CD14-positive monocyte (primary cell): ENCODE measurements at regions not wholly inside any gene's neighbourhood (a gene's known extent, or its start where the extent isn't known, plus 50 kb on each side); places are given as distances from the start of the nearest gene placed in this dataset.

ENCODE experiments used
- DNase-seq, 3 donors: peaks; one replicate each; pipeline ENCODE4 v3.0.0-alpha.2; 2011 to 2022
- H2AFZ ChIP-seq: 2 replicates; pipeline ENCODE4 v1.6.0; 2012; ENCODE audit warnings: mild to moderate bottlenecking, low read depth, low read length, inconsistent platforms; ENCODE audit not compliant: insufficient read depth, poor library complexity, severe bottlenecking
- H3K27ac ChIP-seq, 2 donors: 1 replicate in 1 of 2; 2 replicates in 1 of 2; pipeline ENCODE4 v1.5.1; 2012 to 2013; ENCODE audit warnings: low read length in 2 of 2, control low read depth in 1 of 2, inconsistent platforms in 1 of 2, low read depth in 1 of 2, mild to moderate bottlenecking in 1 of 2
- H3K27me3 ChIP-seq, 2 donors: one replicate each; pipeline versions ENCODE4 v1.6.0 to v1.6.1; 2011 to 2013; ENCODE audit warnings: low read length in 2 of 2; ENCODE audit not compliant: control insufficient read depth in 2 of 2, insufficient read depth in 2 of 2
- H3K36me3 ChIP-seq, 2 donors: replicated peaks in 1 of 2; 1 replicate in 1 of 2; 2 replicates in 1 of 2; pipeline versions ENCODE4 v1.5.1 to v1.6.1; 2012 to 2013; ENCODE audit warnings: low read length in 2 of 2, control low read depth in 1 of 2, inconsistent platforms in 1 of 2, mild to moderate bottlenecking in 1 of 2; ENCODE audit not compliant: insufficient read depth in 2 of 2, control insufficient read depth in 1 of 2
- H3K4me1 ChIP-seq, 2 donors: 1 replicate in 1 of 2; 2 replicates in 1 of 2; pipeline versions ENCODE4 v1.5.1 to v1.6.1; 2012 to 2013; ENCODE audit warnings: low read length in 2 of 2, control low read depth in 1 of 2, inconsistent platforms in 1 of 2, mild to moderate bottlenecking in 1 of 2, moderate library complexity in 1 of 2; ENCODE audit not compliant: insufficient read depth in 2 of 2, control insufficient read depth in 1 of 2
- H3K4me2 ChIP-seq: replicated peaks from 2 replicates; pipeline ENCODE3; 2012; ENCODE audit warnings: low read length, moderate library complexity, mild to moderate bottlenecking; ENCODE audit not compliant: poor library complexity, severe bottlenecking; ENCODE audit errors: extremely low read depth
- H3K4me3 ChIP-seq, 3 experiments: fragments of 200-600 bp in 1 of 3; sonication (generic) in 1 of 3; replicated peaks in 1 of 3; 1 replicate in 2 of 3; 2 replicates in 1 of 3; pipeline ENCODE4 v1.5.1; 2011 to 2013; ENCODE audit warnings: low read length in 3 of 3, mild to moderate bottlenecking in 3 of 3, control low read depth in 2 of 3, low read depth in 2 of 3, inconsistent platforms in 1 of 3, moderate library complexity in 1 of 3
- H3K79me2 ChIP-seq: 2 replicates; pipeline ENCODE4 v1.6.0; 2012; ENCODE audit warnings: mild to moderate bottlenecking, control low read depth, inconsistent platforms, low read length, moderate library complexity; ENCODE audit not compliant: insufficient read depth
- H3K9ac ChIP-seq: 2 replicates; pipeline ENCODE4 v1.6.0; 2017; ENCODE audit warnings: low read length, mild to moderate bottlenecking; ENCODE audit not compliant: insufficient read depth, poor library complexity, severe bottlenecking
- H3K9me3 ChIP-seq, 2 donors: replicated peaks in 1 of 2; 1 replicate in 1 of 2; 2 replicates in 1 of 2; pipeline versions ENCODE4 v1.5.1 to v1.6.1; 2012 to 2013; ENCODE audit warnings: low read length in 2 of 2, control low read depth in 1 of 2; ENCODE audit not compliant: control insufficient read depth in 1 of 2, insufficient read depth in 1 of 2
- H4K20me1 ChIP-seq: 2 replicates; pipeline ENCODE4 v1.6.0; 2012; ENCODE audit warnings: mild to moderate bottlenecking, low read length, control low read depth, moderate library complexity; ENCODE audit not compliant: insufficient read depth
- H3K27ac Mint-ChIP-seq, 7 donors: one replicate each; pipeline ENCODE4 v1.8.0; 2020; ENCODE audit warnings: mild to moderate bottlenecking in 7 of 7, mixed read lengths in 7 of 7, moderate library complexity in 6 of 7, inconsistent platforms in 2 of 7
- H3K27me3 Mint-ChIP-seq, 3 donors: one replicate each; pipeline ENCODE4 v1.8.0; 2021 to 2022; ENCODE audit warnings: low read depth in 3 of 3, mild to moderate bottlenecking in 3 of 3, mixed read lengths in 3 of 3, moderate library complexity in 3 of 3, inconsistent platforms in 1 of 3
- H3K36me3 Mint-ChIP-seq, 2 donors: one replicate each; pipeline ENCODE4 v1.8.0; 2020; ENCODE audit warnings: mixed read lengths in 2 of 2, inconsistent platforms in 1 of 2, mild to moderate bottlenecking in 1 of 2
- H3K4me1 Mint-ChIP-seq: one replicate; pipeline ENCODE4 v1.8.0; 2020; ENCODE audit warnings: mild to moderate bottlenecking, mixed read lengths
- H3K4me3 Mint-ChIP-seq, 2 donors: one replicate each; pipeline ENCODE4 v1.8.0; 2020; ENCODE audit warnings: mild to moderate bottlenecking in 2 of 2, mixed read lengths in 2 of 2, moderate library complexity in 1 of 2
- H3K9me3 Mint-ChIP-seq, 7 donors: one replicate each; pipeline ENCODE4 v1.8.0; 2020 to 2022; ENCODE audit warnings: mixed read lengths in 7 of 7, mild to moderate bottlenecking in 6 of 7, moderate library complexity in 6 of 7, inconsistent platforms in 2 of 7
- WGBS: methylation state at CpG from one replicate; pipeline ENCODE4 v1.1.5; 2013; ENCODE audit warnings: missing lambda C conversion rate; ENCODE audit not compliant: insufficient coverage; 5-methylcytosine and 5-hydroxymethylcytosine counted together
- intact Hi-C, 2 donors: fragments of 100-400 bp; cut with micrococcal nuclease; formaldehyde crosslinking; loops; one replicate each; pipeline versions ENCODE4 v1.15.0 to v1.15.1; 2023
- TF ChIP-seq, protein P1 (sequence below): fragments of 200-600 bp; IDR thresholded peaks from one replicate; pipeline ENCODE4 v1.8.0; 2022; ENCODE audit warnings: antibody characterized with exemption, mild to moderate bottlenecking

- Histone ChIP-seq H4K20me1 (no peaks in the 10 kb centered on the region), H3K36me3 (no peaks in the 10 kb centered on the region), H3K9ac (no peak overlapping the region), H3K27me3 (no peaks in the 10 kb centered on the region), H3K27ac (no peak overlapping the region), H3K4me3 (no peak overlapping the region), H3K9me3 (no peaks in the 10 kb centered on the region), H3K4me1 (no peaks in the 10 kb centered on the region), H3K4me2 (no peak overlapping the region), H2AFZ (no peak overlapping the region), H3K79me2 (no peaks in the 10 kb centered on the region)
- intact Hi-C loops, result no loop called here
- Mint-ChIP-seq H3K9me3 (peaks cover 0 to 2% (median 0%) of the 10 kb centered on the region in 7 donors), H3K4me3 (no peak overlapping the region), H3K4me1 (no peaks in the 10 kb centered on the region), H3K27me3 (no peaks in the 10 kb centered on the region), H3K36me3 (no peaks in the 10 kb centered on the region), H3K27ac (no peak overlapping the region)
- DNase-seq, result no peak
- no CpG with 5 or more reads among the region's 2 CpGs for WGBS
- TF ChIP-seq, protein P1, sequence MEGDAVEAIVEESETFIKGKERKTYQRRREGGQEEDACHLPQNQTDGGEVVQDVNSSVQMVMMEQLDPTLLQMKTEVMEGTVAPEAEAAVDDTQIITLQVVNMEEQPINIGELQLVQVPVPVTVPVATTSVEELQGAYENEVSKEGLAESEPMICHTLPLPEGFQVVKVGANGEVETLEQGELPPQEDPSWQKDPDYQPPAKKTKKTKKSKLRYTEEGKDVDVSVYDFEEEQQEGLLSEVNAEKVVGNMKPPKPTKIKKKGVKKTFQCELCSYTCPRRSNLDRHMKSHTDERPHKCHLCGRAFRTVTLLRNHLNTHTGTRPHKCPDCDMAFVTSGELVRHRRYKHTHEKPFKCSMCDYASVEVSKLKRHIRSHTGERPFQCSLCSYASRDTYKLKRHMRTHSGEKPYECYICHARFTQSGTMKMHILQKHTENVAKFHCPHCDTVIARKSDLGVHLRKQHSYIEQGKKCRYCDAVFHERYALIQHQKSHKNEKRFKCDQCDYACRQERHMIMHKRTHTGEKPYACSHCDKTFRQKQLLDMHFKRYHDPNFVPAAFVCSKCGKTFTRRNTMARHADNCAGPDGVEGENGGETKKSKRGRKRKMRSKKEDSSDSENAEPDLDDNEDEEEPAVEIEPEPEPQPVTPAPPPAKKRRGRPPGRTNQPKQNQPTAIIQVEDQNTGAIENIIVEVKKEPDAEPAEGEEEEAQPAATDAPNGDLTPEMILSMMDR, result no peak
These were observed 185.9 kb upstream of the ZBTB20 start for GRCh38 chr3:115332998-115333397.

DNA sequence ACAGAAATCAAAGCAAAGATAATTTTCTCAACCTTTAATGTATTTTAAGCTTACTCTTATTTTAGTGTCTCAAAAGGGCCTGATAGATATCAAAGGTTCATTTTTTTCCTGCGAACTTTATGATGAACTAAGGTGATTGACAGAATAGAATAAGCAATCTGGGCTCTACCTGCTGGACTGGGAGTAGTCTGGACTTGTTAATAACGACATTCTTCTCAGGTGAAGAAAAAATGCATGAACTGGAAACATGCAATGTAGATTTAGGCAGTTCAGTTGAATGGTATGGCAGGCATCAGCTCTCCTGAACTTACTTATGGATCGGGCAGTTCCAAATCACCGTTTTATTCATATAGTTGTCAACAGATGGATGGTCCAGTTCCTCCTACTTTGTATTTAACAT, 189.7 kb upstream of the ZBTB20 start:
- Histone ChIP-seq H3K4me3 (no peak overlapping the region), H3K9me3 (no peaks in the 10 kb centered on the region), H3K4me1 (no peaks in the 10 kb centered on the region), H3K79me2 (no peaks in the 10 kb centered on the region), H3K9ac (no peak overlapping the region), H3K27ac (no peak overlapping the region), H2AFZ (no peak overlapping the region), H3K27me3 (no peaks in the 10 kb centered on the region), H3K36me3 (no peaks in the 10 kb centered on the region), H4K20me1 (no peaks in the 10 kb centered on the region), H3K4me2 (no peak overlapping the region)
- no peaks in the 10 kb centered on the region for H3K9me3 Mint-ChIP-seq
- no peaks in the 10 kb centered on the region for H3K4me1 Mint-ChIP-seq
- WGBS, result 78% methylated on average over 1 of the region's 4 CpGs
- no peaks in the 10 kb centered on the region for H3K36me3 Mint-ChIP-seq
- H3K4me3 Mint-ChIP-seq, result no peak overlapping the region
- no peak overlapping the region for H3K27ac Mint-ChIP-seq
- peaks cover 0 to 1% (median 0%) of the 10 kb centered on the region in 3 donors for H3K27me3 Mint-ChIP-seq
- DNase-seq, result no peak
- TF ChIP-seq, protein P1, result no peak
- intact Hi-C loops, result no loop called here
